ENCODE measurements at regions not wholly inside any gene's neighbourhood (a gene's known extent, or its start where the extent isn't known, plus 50 kb on each side); places are given as distances from the start of the nearest gene placed in this dataset.
A peak's percentile ranks its signal among the peaks of the same experiment; 100 is the strongest.

DNA sequence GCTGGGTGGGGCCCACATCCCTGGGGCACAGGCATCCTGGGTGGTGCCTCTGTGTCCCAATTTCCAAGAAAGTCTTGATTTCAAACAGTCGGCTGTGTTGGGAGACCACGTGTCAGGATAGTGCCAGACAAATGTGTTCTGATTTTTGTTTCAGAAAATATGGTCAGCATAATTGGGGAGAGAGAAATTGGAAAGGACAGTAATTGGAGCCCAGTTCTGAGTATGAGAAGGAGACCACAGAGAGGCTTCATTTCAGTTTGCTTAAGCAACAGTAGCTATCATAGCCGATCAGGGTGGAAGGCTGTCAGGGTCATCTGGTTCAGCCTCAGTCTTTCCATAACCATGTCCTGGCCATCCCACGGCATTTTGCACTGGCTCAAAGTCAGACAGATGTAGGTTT lies 220.7 kb downstream of the CDC5L start:
- no peak for DNase-seq (ENCODE audit: low spot score)

DNA sequence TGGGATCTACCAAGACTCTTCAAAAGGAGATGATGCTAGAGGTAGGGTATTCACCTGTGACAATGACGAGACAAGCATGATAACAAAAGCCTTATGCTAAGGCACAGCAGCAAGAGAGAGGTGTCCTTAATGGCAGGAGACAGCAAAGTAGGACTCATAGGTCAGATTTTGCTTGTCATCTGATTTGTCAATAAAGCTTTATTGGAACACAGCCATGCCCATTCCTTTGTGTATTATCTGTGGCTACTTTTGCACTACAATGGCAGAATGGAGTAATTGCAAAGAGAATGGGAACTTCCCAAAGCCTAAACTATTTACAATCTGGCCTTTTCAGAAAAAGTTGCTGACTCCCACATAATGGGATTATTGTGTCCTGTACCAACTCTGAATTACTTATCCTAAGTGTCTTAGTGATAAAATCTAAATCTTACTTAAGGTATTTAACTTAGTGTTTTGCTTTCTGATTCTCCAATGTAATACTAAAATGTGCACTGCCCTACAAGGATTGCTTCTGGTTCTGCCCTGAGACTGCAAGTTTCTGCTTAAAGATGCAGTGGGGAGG lies 221.6 kb downstream of the CDC5L start:
- no peak for DNase-seq (ENCODE audit: low spot score)

DNA sequence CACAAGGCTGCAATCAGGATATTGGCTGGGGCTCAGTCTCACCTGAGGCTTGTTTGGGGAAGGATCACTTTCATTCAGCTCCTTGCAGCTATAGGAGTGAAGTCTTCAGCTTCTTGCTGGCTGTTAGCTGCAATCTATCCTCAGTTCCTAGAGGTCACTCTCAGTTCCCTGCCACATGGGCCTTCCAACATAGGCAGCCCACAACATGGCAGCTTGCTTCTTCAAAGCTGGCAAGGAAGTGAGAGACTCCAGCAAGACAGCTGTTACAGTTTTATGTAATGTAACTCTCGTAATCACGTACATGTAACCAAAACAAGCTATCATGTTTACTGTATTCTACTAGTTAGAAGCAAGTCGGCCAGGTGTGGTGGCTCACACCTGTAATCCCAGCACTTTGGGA lies 226.9 kb downstream of the CDC5L start:
- DNase-seq (ENCODE audit: low spot score) = no peak

DNA sequence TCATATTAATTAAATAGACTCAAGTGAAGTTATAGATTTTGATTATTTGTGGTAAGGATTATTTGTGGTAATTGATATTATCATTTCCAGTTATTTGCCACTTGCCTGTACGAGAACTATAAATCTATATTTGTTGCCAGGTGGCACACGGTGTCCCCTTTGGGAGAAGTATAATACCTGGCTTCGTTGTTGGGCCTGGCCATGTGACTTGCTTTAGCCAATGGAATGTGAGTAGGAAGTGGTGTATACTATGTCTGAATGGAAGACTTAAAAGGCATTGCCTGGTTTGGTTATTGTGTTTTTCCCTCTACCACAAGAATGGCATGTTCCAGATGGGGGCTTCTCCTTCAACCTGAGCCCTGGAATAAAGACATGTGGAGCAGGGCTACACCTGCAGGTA lies 228.1 kb downstream of the CDC5L start:
- no peak for DNase-seq (ENCODE audit: low spot score)

DNA sequence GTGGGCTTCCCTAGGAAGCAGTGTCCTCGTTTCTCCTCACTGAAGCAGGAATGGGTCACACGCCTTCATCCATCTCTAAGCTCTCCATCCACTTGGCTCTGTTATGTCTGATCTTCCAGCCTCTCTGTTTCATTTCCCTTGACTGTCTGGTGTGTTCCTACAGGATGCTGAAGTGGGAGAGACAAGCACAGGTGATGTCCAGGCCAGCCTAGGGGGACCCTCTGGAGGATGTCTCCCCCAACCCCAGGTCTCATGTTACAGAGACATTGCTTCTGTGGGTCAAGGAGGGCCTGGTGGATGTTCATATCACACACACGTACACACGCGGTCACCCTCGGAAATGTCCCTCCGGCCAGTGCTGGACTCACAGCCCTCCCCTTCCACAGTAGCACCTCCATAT lies 229.9 kb downstream of the CDC5L start:
- no peak for DNase-seq (ENCODE audit: low spot score)

DNA sequence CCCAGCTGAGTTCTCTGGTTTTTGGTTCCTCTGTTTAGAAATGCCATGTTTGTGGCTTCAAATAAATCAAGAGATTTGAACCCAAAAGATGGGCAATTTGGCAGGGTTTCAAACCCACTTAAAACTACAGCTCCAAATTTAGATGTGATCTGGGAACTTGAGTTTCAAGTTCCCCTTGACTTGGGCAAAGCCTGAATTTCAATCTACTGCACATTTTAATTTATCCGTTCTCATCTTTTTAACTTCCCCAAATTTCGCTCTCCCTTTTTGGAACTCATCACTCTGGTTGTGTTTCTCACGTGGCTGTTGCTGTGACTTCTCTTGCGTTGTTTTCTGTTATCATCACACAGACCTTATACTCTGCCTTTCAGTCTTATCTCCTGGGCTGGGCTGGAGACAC lies 230.9 kb downstream of the CDC5L start:
- no peak for DNase-seq (ENCODE audit: low spot score)

DNA sequence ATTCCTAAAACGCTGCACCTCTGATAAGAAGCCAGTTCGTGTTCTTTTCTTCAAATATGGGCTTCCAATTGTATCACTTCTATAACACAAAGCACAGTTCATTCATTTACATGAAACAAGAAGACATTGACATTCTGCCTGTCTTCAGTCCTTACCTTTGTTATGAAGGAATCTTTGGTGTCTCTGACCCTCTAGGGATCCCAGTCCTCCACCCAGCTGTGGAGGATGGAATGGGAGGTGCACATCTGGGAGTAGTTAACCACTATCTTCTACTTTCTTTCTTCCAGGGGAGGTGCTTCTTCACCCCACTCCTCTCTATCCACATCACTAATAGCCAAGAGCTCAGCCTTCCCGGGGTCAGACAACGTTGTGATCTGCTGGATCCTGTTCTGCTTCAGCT lies 233.4 kb downstream of the CDC5L start:
- no peak for DNase-seq (ENCODE audit: low spot score)

DNA sequence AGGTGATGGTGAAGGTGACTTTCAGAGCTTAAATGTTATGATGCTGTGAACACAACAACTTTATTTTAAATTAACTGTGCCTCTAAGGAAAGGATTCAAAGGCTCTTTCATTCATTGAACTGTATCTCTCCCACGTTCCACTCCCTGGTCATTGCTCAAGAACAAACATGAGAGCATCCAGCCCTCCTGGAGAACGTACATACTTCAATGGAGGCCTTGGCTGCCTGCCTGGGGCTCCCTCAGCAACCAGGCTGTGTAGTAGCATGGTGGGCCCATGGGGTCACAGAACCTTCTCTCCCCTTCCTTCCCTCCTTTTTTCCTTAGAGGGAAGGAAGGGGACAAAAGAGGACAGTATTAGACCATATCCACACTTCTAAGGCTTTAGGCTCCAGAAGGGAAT lies 234.3 kb downstream of the CDC5L start:
- no peak for DNase-seq (ENCODE audit: low spot score)

DNA sequence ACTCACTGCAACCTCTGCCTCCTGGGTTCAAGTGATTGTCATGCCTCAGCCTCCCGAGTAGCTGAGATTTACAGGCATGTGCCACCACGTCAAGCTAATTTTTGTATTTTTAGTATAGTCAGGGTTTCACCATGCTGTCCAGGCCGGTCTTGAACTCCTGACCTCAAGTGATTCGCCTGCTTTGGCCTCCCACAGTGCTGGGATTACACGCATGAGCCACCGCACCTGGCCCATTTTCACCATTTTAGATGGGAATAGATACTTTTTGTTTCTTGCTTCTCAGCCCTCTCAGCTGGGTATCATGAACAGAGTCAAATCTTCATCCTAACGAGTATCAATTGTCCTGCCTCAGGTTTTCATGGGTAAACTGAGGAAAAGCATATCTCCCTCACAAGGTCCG lies 235.0 kb downstream of the CDC5L start:
- no peak for DNase-seq (ENCODE audit: low spot score)

DNA sequence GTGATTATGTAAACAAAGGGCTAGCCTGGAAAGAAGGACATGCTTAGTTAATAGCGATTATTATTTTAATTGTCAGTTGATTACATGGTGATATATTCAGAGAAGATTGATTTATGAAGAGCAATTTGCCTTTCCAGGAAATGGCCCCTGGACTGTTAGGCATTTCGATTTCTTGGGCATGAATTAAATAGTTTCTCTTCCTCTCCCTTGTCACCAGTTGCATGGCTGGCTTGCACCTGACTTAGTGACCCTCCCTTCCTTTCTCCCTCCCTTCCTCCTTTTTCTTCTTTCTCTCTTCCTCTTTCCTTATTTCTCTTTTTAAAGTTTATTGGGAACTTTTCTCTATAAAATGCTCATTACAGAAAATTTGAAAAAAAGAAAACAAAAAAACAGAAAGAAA lies 235.4 kb downstream of the CDC5L start:
- DNase-seq (ENCODE audit: low spot score) = no peak

DNA sequence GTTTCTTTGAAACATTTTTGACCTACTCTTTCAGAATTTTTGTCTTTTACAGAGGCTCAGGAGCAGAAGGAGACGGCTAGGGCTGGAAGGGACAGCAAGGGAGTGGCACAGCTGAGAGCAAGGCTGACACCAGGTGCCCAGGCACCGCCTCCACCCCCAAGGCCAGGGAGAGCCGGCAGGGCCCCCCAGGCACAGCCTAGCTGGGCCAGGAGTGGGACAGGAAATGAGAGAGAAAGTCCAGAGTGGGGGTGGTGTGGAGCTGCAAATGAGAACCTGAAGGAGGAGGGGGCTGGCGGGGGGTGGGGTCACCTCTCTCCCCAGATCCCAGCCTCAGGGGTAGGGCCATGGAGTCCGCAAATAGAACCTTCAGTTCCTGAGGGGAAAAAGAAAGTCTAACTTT lies 236.7 kb downstream of the CDC5L start:
- DNase-seq (ENCODE audit: low spot score) = no peak

DNA sequence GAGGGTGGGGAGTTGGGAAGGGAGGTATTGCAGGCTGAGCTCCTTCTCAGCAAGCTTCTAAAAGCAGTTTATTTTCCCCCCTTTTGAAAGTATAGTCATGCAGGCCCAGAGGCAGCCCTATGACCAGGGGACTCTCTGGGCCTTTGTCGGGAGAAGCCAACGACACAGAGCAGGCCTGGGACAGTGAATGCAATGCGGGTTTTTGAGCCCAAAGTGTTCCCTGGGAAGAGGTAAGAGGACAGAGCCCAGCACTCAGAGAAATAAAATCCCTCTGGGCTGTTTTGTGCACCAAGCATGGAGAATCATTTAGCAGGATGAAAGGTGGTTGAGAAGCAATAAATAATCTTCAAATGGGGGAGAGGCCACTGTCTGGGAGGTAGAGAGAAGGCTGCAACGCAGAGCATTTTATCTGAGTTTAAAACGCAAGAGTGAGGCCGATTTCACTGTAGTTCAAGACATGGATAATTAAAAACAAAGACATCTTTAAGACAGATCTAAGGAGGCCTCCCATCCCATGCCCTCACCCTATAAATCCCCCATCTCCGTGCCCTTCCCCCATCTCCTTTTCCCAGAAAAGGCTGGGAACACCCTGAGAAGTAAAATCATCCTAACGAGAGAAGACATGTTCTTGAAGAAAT lies 237.5 kb downstream of the CDC5L start:
- no peak for DNase-seq (ENCODE audit: low spot score)

DNA sequence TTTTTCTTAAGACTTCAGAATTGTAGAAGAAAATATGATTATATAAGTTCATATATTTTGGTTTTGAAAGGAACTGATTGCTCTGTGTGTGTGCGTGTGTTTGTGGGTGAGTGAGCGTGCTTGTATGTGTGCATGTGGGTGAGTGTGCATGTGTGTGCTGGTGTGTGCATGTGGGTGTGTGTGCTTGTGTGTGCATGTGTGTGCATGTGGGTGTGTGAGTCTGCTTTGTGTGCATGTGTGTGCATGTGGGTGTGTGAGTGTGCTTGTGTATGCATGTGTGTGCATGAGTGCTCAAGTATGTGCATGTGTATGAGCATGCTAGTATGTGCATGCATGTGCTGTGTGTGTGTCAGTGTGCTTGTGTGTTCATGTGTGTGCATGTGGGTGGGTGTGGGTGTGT lies 238.5 kb downstream of the CDC5L start:
- no peak for DNase-seq (ENCODE audit: low spot score)

DNA sequence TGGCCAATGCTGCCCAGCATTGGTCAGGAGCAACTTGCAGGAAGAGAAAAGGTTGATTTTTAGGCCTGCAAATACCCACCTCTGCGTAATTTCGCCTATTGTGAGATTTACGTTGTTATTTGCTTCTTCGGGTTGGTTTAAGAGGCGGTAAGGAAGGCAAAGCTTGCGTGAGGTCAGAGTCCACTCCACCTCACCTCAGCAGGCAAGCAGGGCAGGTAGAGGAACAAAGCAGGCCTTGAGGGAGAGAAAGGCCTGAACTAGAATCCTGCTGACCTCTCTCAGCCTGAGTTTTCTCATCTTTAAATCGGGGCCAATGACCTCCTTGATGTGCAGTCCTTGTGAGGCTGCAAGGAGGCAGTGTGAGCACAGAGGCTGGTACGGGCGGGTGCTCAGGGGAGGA lies 239.1 kb downstream of the CDC5L start:
- DNase-seq (ENCODE audit: low spot score) = no peak

DNA sequence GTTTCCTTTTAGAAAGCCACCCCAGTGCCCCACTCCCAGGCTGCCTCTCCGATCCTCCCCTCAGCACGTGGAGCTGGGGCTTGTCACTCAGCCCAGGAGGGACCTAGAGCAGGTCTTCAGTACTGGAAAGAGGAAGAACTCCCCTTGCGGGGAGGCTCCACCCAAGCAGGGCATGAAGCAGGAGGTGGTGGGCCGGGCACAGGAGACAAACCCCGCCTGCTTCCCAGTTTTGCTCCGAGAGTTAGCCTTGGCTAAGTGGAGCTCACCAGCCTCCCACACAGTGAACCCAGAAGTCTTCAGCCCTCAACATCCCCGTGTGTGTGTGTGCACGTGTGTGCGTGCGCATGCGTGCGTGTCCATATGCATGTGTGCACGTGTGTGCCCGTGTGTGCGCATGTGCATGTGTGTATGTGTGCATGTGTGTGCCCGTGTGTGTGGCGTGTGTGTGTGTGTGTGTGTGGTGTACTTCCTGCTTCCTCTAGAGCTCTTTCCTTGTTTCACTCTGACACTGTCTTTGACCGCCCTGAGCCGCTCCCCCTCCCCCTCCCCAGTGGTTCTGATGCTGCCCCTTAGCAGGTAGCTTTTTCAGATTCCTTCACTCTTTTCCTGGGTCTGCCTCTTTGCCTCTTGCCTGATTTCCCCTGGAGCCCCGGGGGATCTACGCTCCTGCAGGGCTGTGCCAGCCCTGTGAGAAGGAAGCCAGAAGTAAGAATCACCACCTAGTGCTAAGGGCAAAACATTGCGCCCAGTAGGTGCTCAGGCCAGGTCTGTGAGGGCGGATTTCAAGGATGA lies 239.8 kb downstream of the CDC5L start:
- DNase-seq (ENCODE audit: low spot score) = no peak

DNA sequence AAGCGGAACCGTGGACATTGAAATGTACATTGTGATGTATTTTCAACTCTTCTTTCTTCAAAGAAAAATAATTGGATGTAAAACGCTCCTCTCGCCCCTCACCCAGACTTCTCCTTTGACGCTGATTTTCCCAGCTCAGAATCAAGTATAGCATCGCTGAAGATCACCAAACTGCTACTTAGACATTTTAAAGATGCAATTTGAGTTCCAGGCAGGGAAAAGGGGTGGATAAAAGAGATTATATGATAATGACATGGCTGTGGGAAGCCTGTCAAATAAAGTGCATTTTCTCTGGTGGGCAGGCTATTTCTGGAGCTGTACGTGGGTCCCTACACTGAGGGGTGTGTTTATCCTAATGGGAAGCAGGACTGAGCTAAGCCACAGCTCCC lies 240.4 kb downstream of the CDC5L start:
- no peak for DNase-seq (ENCODE audit: low spot score)

DNA sequence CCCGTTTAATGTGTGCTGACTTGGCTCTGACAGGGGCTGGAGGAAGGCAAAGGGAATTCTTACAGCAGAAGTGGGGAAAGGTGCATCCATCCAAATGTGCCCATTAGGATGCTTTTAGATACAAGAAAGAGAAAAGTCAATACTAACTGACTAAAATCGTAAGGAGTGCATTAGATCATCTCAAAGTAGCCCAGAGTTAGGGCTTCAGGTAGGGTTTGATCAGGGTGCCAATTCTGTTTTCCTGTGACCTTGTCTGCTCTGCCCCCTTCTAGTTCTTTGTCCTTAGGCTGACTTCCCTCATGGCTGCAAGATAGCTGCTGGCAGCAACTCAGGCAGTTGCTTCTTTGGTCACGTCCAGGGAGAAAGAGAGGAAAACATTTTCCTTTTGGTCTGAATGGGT lies 240.8 kb downstream of the CDC5L start:
- DNase-seq (ENCODE audit: low spot score) = no peak

DNA sequence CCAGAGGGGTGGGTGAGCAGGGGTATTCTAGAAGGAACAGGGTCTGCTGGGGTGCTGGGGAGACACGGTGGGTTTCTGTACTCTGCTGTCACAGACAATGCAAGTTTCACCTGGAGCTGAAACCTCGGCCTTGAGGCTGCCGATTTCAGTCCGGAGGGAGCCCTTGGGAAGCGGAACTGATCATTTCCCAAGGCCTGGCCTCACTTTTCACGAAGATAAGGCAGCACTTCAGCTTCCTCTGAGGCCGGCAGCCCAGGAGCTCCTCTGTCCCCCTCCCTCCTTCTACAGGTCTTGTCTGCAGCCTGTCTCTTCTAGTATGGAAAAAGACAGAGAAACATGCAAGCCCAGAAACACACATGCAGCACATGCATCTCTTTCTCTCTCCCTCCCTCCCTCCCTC lies 242.1 kb downstream of the CDC5L start:
- no peak for DNase-seq (ENCODE audit: low spot score)

DNA sequence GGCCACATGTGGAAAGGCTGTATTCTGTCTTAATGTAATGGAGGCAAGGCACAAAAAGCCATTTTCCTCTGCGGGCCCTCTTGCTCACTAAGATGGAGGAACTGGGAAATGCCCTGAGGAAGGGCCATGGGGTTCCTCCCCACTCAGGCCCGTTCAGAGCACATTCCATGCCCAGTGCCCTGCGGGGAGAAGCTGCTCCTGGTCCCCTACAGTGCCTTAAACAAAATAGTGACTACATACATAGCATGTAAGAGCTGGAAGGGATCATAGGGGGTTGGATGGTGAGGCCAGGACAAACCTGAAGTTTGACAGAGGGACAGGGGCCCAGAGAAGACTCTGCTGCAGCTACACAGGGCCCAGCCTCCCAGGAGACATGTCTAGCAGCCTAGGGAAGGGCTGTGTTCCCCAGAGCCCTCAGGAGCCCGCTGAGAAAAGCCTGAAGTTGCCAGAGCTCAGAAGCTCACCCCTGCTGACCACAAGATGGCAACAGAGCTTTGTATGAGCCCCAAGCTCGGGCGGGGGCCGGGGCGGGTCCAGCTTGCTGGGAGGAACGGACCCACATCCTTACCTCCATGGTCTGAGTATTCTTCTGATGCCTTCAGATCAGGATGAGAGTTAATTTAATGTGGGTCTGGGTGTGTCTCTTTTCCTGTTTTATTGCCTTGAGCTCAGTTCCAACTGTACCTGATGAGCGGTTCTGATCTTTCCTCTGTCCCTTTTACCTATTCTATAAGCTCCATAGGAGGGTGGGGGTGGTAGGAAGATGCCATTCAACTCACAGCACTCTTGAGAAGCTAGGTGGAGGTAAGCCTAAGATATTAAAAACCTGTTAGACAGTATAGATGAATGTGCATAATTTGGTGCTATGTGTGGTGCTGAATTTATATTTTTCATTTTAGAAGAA lies 242.9 kb downstream of the CDC5L start:
- DNase-seq (ENCODE audit: low spot score) = peak; percentile 74

DNA sequence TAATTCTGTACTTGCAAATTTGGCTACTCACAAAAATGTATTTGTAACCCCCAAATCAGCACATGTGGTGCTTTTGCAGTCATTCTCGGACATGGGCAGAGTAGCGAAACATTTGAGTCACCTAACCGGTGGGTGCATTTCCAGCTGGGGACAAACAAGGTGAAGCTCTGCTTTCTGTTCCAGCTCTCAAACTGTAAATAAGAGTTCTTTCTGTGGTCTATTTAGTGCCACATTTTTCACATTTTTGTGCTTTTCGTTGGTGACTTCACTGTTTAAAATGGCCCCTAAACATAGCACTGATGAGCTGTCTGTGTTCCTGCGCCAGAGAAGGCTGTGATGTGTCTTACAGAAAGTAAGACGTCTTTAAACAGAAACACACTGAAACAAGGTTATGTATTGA lies 244.5 kb downstream of the CDC5L start:
- DNase-seq (ENCODE audit: low spot score) = no peak

DNA sequence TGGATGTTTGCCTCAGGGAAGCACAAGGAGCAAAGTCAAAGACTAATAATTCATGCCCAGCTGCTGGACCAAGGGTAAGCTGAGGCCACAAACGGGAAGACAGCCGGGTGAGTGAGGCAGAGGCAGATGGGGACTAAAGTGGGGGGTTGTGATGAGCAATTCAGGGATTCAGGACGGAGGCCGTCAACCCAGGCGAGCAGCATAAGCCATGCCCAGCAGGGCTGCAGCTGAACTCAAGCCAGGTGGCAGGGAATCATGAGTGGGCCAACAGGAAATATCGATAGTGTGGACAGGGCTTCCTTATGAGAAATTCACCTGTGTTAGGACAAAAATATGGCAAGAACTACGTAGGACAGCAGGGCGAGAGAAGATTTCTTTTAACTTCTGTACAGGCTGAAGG lies 246.8 kb downstream of the CDC5L start:
- DNase-seq (ENCODE audit: low spot score) = no peak

DNA sequence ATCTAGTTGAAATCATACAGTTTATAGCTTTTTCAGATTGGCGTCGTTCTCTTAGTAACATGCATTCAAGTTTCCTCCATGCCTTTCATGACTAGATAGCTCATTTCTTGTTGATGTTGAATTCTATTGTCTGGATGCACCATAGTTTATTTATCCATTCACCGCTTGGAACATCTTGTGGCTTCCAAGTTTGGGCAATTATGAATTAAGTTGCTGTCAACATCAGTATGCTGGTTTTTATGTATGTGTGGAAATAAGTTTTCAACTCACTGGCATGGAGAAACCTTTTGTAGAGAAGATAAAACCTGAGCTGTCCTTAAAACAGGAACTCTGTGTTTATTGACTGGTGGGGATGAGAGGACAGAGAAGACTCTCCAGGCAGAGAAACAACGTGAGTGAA lies 248.0 kb downstream of the CDC5L start:
- no peak for DNase-seq (ENCODE audit: low spot score)
